ENCODE measurements at regions not wholly inside any gene's neighbourhood (a gene's known extent, or its start where the extent isn't known, plus 50 kb on each side); places are given as distances from the start of the nearest gene placed in this dataset.

DNA sequence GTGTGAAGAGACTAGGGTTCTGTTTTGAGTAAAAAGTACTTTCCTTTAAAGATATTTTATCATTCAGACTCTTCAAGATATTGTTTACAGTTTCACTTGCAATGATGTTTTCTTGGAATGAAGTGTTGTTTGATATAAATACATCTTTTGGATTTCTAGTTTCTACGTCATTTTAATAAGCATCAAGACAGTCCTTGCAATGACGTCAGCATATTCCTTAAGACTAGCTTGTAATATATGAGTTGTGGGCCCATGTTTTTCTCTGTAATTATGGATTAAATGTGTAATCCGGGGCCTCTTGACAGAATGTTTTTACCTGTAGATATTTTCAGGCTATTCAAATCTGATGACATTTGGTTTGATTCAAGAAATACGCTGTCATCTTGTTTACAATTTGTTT, 66.1 kb downstream of the RBMX2 start:
- TF ChIP-seq POLR2A (IDR thresholded peaks at IDR 0.05; ENCODE audit: low read length) (no peak), GATA1 (IDR thresholded peaks at IDR 0.05; ENCODE audit: low read depth, low read length) (no peak)

All from erythroblast (primary cell).